ENCODE measurements at regions not wholly inside any gene's neighbourhood (a gene's known extent, or its start where the extent isn't known, plus 50 kb on each side); places are given as distances from the start of the nearest gene placed in this dataset.

DNA sequence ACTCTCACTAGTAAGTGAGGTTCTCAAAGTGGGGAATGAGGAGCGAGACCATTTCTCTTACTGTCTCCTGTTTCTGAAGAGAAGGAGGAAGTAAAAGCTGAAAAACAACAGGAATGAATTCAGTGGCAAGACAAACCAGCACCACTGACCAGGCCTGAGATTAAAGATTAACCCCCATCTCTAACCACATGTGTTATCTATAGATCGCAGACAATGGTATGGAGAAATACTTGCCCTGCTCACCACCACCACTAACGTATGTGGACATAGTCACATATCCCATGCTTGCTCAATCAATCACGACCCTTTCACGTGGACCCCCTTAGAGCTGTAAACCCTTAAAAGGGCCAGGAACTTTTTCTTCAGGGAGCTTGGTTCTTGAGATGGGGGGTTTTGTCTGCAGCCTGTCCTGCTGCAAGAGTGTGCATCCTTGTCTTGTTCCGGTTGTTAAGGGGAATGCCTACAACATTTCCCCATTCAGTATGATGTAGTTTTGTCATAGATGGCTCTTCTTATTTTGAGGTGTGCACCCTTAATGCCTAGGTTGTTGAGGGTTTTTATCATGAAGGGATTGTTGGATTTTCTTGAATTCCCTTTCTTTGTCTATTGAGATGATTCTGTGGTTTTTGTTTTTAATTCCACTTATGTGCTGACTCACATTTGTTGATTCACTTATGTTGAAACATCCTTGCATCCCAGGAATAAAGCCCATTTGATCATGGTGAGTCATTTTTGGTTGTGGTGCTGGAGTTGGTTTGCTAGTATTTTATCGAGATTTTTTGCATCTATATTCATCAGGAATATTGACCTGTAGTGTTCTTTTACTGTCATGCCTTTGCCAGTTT lies 698.8 kb upstream of the LMO3 start:
- Histone ChIP-seq H3K4me1 (no peaks in the 10 kb centered on the region), H3K27ac (no peak overlapping the region), H3K4me3 (no peak overlapping the region), H3K9me3 (peaks cover 0 to 16% (median 3%) of the 10 kb centered on the region in 3 donors), H3K36me3 (no peaks in the 10 kb centered on the region), H3K27me3 (no peaks in the 10 kb centered on the region)
- intact Hi-C loops (cut with DNase I; ENCODE audit: low total_unique reads), result no loop called here
- TF ChIP-seq CTCF (IDR thresholded peaks at IDR 0.05), result no peak
- no peak for DNase-seq

DNA sequence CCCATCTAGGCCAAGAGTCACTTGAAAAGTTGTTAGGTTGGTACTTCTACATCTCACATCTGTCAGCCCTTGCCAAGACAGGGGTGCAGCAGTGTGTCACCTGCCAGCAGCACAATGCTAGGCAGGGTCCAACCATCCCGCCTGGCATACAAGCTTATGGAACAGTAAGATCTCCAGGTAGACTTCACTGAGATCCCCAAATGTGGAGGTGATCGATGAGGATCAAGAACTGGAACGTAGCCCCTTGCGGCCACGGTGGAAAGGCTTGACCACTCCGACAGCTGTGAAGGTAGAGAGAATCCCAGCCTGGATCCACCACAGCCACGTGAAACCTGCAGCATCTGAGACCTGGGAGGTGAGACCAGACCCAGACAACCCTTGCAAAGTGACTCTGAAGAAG lies 696.0 kb upstream of the LMO3 start:
- TF ChIP-seq CTCF (IDR thresholded peaks at IDR 0.05), result no peak
- H3K36me3 ChIP-seq, result no peaks in the 10 kb centered on the region
- H3K4me3 ChIP-seq, result no peak overlapping the region
- peaks cover 0 to 20% (median 3%) of the 10 kb centered on the region in 3 donors for H3K9me3 ChIP-seq
- H3K4me1 ChIP-seq, result no peaks in the 10 kb centered on the region
- no peak for DNase-seq
- H3K27me3 ChIP-seq, result no peaks in the 10 kb centered on the region
- intact Hi-C loops (cut with DNase I; ENCODE audit: low total_unique reads), result no loop called here
- no peak overlapping the region for H3K27ac ChIP-seq

GRCh38 chr12:17301544-17301943 lies 695.6 kb upstream of the LMO3 start:
- H3K27me3 ChIP-seq, result no peaks in the 10 kb centered on the region
- H3K4me1 ChIP-seq, result no peaks in the 10 kb centered on the region
- peaks cover 0 to 20% (median 3%) of the 10 kb centered on the region in 3 donors for H3K9me3 ChIP-seq
- no peak for DNase-seq
- no peak overlapping the region for H3K4me3 ChIP-seq
- no peak for TF ChIP-seq CTCF (IDR thresholded peaks at IDR 0.05)
- H3K36me3 ChIP-seq, result no peaks in the 10 kb centered on the region
- H3K27ac ChIP-seq, result no peak overlapping the region
- intact Hi-C loops (cut with DNase I; ENCODE audit: low total_unique reads), result no loop called here

- DNase-seq, result no peak
- intact Hi-C loops (cut with DNase I; ENCODE audit: low total_unique reads), result no loop called here
- no peak overlapping the region for H3K4me3 ChIP-seq
- no peaks in the 10 kb centered on the region for H3K4me1 ChIP-seq
- H3K36me3 ChIP-seq, result no peaks in the 10 kb centered on the region
- peaks cover 0 to 4% (median 0%) of the 10 kb centered on the region in 3 donors for H3K9me3 ChIP-seq
- no peak overlapping the region for H3K27ac ChIP-seq
- no peak for TF ChIP-seq CTCF (IDR thresholded peaks at IDR 0.05)
- no peaks in the 10 kb centered on the region for H3K27me3 ChIP-seq
These were observed 690.9 kb upstream of the LMO3 start for GRCh38 chr12:17296882-17297281.

GRCh38 chr12:17286874-17287273 lies 680.9 kb upstream of the LMO3 start:
- no peaks in the 10 kb centered on the region for H3K4me1 ChIP-seq
- no peak for DNase-seq
- H3K9me3 ChIP-seq, result peaks cover 0 to 4% (median 0%) of the 10 kb centered on the region in 3 donors
- intact Hi-C loops (cut with DNase I; ENCODE audit: low total_unique reads), result loop anchor here (10.0 kb wide), 1 partner anchor 1258 kb away; no protein-coding TSS in a partner anchor
- H3K27ac ChIP-seq, result no peak overlapping the region
- TF ChIP-seq CTCF (IDR thresholded peaks at IDR 0.05), result no peak
- H3K27me3 ChIP-seq, result no peaks in the 10 kb centered on the region
- H3K36me3 ChIP-seq, result no peaks in the 10 kb centered on the region
- H3K4me3 ChIP-seq, result no peak overlapping the region

Measured in tibial artery (tissue), 4 donors.